ENCODE measurements at regions not wholly inside any gene's neighbourhood (a gene's known extent, or its start where the extent isn't known, plus 50 kb on each side); places are given as distances from the start of the nearest gene placed in this dataset.

GRCh38 chr1:4970532-4970931 lies 316.1 kb downstream of the AJAP1 start:
- FAIRE-seq (no peak), DNase-seq (ENCODE audit: low spot score in 2 of 2) (peak in 1 of 2 donors; percentile 17)

- FAIRE-seq (no peak), DNase-seq (ENCODE audit: low spot score in 2 of 2) (no peak)
Observed at GRCh38 chr1:4969556-4970129, 315.2 kb downstream of the AJAP1 start.

- DNase-seq (ENCODE audit: low spot score in 2 of 2) (no peak), FAIRE-seq (no peak)
Observed at GRCh38 chr1:4965346-4966075, 311.1 kb downstream of the AJAP1 start.

- DNase-seq (ENCODE audit: low spot score in 2 of 2): no peak
- no peak for FAIRE-seq
Observed at GRCh38 chr1:4964634-4965345, 310.4 kb downstream of the AJAP1 start.

GRCh38 chr1:4963251-4963650 lies 308.8 kb downstream of the AJAP1 start:
- no peak for DNase-seq (ENCODE audit: low spot score in 2 of 2)

GRCh38 chr1:4962836-4963235 lies 308.4 kb downstream of the AJAP1 start:
- FAIRE-seq (no peak), DNase-seq (ENCODE audit: low spot score in 2 of 2) (no peak)

More at GRCh38 chr1:4963251-4963650, 308.8 kb downstream of the AJAP1 start:
- no peak for FAIRE-seq

- FAIRE-seq (no peak), DNase-seq (ENCODE audit: low spot score in 2 of 2) (no peak)
Observed at GRCh38 chr1:4961935-4962645, 307.7 kb downstream of the AJAP1 start.

- DNase-seq (ENCODE audit: low spot score in 2 of 2): no peak
- no peak for FAIRE-seq
Observed at GRCh38 chr1:4960782-4961475, 306.5 kb downstream of the AJAP1 start.

GRCh38 chr1:4960336-4960735 lies 305.9 kb downstream of the AJAP1 start:
- DNase-seq (ENCODE audit: low spot score in 2 of 2) (no peak), FAIRE-seq (no peak)

- FAIRE-seq (no peak), DNase-seq (ENCODE audit: low spot score in 2 of 2) (no peak)
Observed at GRCh38 chr1:4959216-4959615, 304.8 kb downstream of the AJAP1 start.

- DNase-seq (ENCODE audit: low spot score in 2 of 2): no peak
- FAIRE-seq: no peak
Observed at GRCh38 chr1:4957027-4957426, 302.6 kb downstream of the AJAP1 start.

GRCh38 chr1:4954392-4954791 lies 300.0 kb downstream of the AJAP1 start:
- no peak for FAIRE-seq
- DNase-seq (ENCODE audit: low spot score in 2 of 2): no peak

GRCh38 chr1:4951601-4952000 lies 297.2 kb downstream of the AJAP1 start:
- FAIRE-seq (no peak), DNase-seq (ENCODE audit: low spot score in 2 of 2) (no peak)

GRCh38 chr1:4946343-4946742 lies 291.9 kb downstream of the AJAP1 start:
- FAIRE-seq (no peak), DNase-seq (ENCODE audit: low spot score in 2 of 2) (no peak)

GRCh38 chr1:4944911-4945310 lies 290.5 kb downstream of the AJAP1 start:
- DNase-seq (ENCODE audit: low spot score in 2 of 2): no peak
- no peak for FAIRE-seq

- FAIRE-seq: no peak
- no peak for DNase-seq (ENCODE audit: low spot score in 2 of 2)
Observed at GRCh38 chr1:4944072-4944471, 289.7 kb downstream of the AJAP1 start.

GRCh38 chr1:4939266-4939665 lies 284.9 kb downstream of the AJAP1 start:
- DNase-seq (ENCODE audit: low spot score in 2 of 2) (no peak), FAIRE-seq (no peak)

- no peak for FAIRE-seq
- no peak for DNase-seq (ENCODE audit: low spot score in 2 of 2)
Observed at GRCh38 chr1:4937876-4938534, 283.6 kb downstream of the AJAP1 start.

GRCh38 chr1:4935807-4936206 lies 281.4 kb downstream of the AJAP1 start:
- DNase-seq (ENCODE audit: low spot score in 2 of 2) (peak in 1 of 2 donors; percentile 12), FAIRE-seq (no peak)

- DNase-seq (ENCODE audit: low spot score in 2 of 2) (no peak), FAIRE-seq (no peak)
Observed at GRCh38 chr1:4933232-4933631, 278.8 kb downstream of the AJAP1 start.
